ENCODE measurements at regions not wholly inside any gene's neighbourhood (a gene's known extent, or its start where the extent isn't known, plus 50 kb on each side); places are given as distances from the start of the nearest gene placed in this dataset.

GRCh38 chr1:163928651-163929050, 606.9 kb downstream of the NUF2 start:
- Histone ChIP-seq H3K4me3 (no peak overlapping the region), H3K27ac (no peak overlapping the region), H3K36me3 (no peaks in the 10 kb centered on the region), H3K27me3 (no peaks in the 10 kb centered on the region), H3K9me3 (no peaks in the 10 kb centered on the region), H3K4me1 (no peaks in the 10 kb centered on the region)
- intact Hi-C loops (cut with DNase I) = no loop called here
- ATAC-seq (no peak), DNase-seq (no peak)
- no peak for TF ChIP-seq CTCF (IDR thresholded peaks at IDR 0.05)
- TF ChIP-seq POLR2A (IDR thresholded peaks at IDR 0.05) = no peak

DNA sequence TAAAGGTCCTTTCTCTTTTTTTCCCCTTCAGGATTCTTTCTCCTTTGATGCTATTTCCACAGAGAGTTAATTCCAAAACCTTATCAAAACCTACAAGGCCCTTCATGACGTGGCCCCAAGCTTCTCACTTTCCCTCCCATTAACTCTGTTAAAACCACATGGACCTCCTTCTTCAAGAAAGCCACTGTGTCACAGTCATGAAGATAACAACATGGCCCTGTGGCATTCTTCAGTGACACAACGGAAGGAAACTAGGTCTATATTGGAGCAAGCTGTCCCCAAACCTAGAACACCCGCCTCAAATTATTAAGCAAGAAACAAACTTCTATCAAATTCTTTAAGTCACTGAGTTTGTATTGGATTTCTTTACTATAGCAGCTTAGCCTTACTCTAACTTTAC, 611.1 kb downstream of the NUF2 start:
- Histone ChIP-seq H3K36me3 (no peaks in the 10 kb centered on the region), H3K4me3 (no peak overlapping the region), H3K4me1 (no peaks in the 10 kb centered on the region), H3K27ac (no peak overlapping the region), H3K9me3 (no peaks in the 10 kb centered on the region), H3K27me3 (no peaks in the 10 kb centered on the region)
- WGBS (ENCODE audit: insufficient coverage, low coverage, low lambda C conversion rate, missing lambda C conversion rate) = 38% methylated on average over 3 of the region's 3 CpGs
- DNase-seq (no peak), ATAC-seq (no peak)
- intact Hi-C loops (cut with DNase I) = no loop called here
- TF ChIP-seq POLR2A (IDR thresholded peaks at IDR 0.05) (no peak), CTCF (IDR thresholded peaks at IDR 0.05) (no peak)

- Histone ChIP-seq H3K4me3 (no peak overlapping the region), H3K27me3 (no peaks in the 10 kb centered on the region), H3K27ac (no peak overlapping the region), H3K9me3 (no peaks in the 10 kb centered on the region), H3K36me3 (no peaks in the 10 kb centered on the region), H3K4me1 (no peaks in the 10 kb centered on the region)
- TF ChIP-seq POLR2A (IDR thresholded peaks at IDR 0.05) (no peak), CTCF (IDR thresholded peaks at IDR 0.05) (no peak)
- DNase-seq (no peak), ATAC-seq (no peak)
- intact Hi-C loops (cut with DNase I) = no loop called here
- WGBS (ENCODE audit: insufficient coverage, low coverage, low lambda C conversion rate, missing lambda C conversion rate) = 53% methylated on average over 3 of the region's 3 CpGs
Measured at GRCh38 chr1:163933437-163933836, 611.7 kb downstream of the NUF2 start.

DNA sequence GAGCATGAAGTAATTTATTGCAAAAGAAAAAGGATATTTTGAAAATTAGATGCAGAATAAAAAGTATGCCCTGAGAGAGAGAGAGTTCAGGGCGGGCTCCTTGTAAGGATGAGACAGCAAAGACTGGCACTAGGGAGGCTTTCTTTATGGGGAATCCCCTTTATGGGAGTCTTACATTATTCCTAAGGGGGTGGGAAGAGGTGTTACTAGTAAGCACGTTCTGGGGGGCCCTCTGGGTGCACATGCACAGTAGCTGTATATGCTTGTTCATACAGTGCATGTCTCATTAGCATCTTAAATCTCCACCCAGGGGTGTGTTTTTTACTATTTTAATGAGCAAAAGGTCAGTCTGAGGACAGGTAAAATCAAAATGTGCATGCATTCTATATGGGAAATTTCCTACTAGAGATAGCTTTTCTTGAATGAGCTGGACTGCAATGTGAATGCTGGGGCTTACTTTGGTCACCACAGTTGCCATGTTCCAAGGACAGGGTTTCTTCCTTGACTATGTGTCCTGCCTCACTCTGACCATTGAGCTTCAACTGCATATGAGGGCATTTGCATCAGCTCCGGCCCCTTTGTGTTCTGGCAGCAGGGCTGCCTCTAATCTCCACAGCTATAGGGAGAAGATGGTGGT, 614.1 kb downstream of the NUF2 start:
- no peaks in the 10 kb centered on the region for H3K4me1 ChIP-seq
- ATAC-seq (no peak), DNase-seq (no peak)
- H3K9me3 ChIP-seq = no peaks in the 10 kb centered on the region
- H3K4me3 ChIP-seq = no peak overlapping the region
- 72% methylated on average over 2 of the region's 3 CpGs for WGBS (ENCODE audit: insufficient coverage, low coverage, low lambda C conversion rate, missing lambda C conversion rate)
- no peaks in the 10 kb centered on the region for H3K36me3 ChIP-seq
- H3K27ac ChIP-seq = no peak overlapping the region
- no peak for TF ChIP-seq POLR2A (IDR thresholded peaks at IDR 0.05)
- no peak for TF ChIP-seq CTCF (IDR thresholded peaks at IDR 0.05)
- H3K27me3 ChIP-seq = no peaks in the 10 kb centered on the region
- intact Hi-C loops (cut with DNase I) = no loop called here

DNA sequence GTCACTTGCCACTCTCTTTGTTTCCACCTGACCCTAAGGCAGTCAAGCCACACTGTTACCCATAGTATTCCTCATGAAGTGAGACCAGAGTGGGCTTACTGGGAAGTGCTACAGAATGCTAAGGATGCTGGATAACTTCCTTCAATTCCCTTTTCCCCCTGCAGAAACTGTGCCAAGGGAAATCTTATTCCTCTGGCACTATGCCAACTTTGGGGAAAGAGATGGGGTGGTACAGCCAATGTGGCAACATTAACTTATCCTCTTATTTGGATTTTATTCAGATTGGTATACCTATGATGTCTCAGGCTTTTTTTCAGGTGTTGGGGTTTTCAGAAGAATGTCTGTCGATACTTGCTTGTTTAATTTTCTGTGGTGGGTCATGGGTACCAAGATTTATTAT, 599.4 kb upstream of the PBX1 start:
- Histone ChIP-seq H3K27me3 (no peaks in the 10 kb centered on the region), H3K4me3 (no peak overlapping the region), H3K9me3 (no peaks in the 10 kb centered on the region), H3K36me3 (no peaks in the 10 kb centered on the region), H3K4me1 (no peaks in the 10 kb centered on the region), H3K27ac (no peak overlapping the region)
- WGBS (ENCODE audit: insufficient coverage, low coverage, low lambda C conversion rate, missing lambda C conversion rate) = 70% methylated on average over 1 of the region's 1 CpG
- intact Hi-C loops (cut with DNase I) = no loop called here
- ATAC-seq (no peak), DNase-seq (no peak)
- no peak for TF ChIP-seq CTCF (IDR thresholded peaks at IDR 0.05)
- no peak for TF ChIP-seq POLR2A (IDR thresholded peaks at IDR 0.05)

Data from right lobe of liver (tissue), 6 donors.